ENCODE measurements at regions not wholly inside any gene's neighbourhood (a gene's known extent, or its start where the extent isn't known, plus 50 kb on each side); places are given as distances from the start of the nearest gene placed in this dataset.
A peak's percentile ranks its signal among the peaks of the same experiment; 100 is the strongest.

GRCh38 chr4:123052007-123052406 is 129.6 kb upstream of the NUDT6 start:
- H3K36me3 ChIP-seq (ENCODE audit: low read depth, low read length): peaks cover 10% of the 10 kb centered on the region
- no peak overlapping the region for H3K27ac ChIP-seq (ENCODE audit: low read length)
- no peaks in the 10 kb centered on the region for H3K9me3 ChIP-seq (ENCODE audit: low read length)
- H3K79me2 ChIP-seq (ENCODE audit: low read length): no peaks in the 10 kb centered on the region
- ATAC-seq (no peak), DNase-seq (no peak)
- H4K20me1 ChIP-seq (ENCODE audit: low read length): no peaks in the 10 kb centered on the region
- 0 out of 2 replicates have a peak, but pooled peaks cover 4% of the 10 kb centered on the region for H3K4me1 ChIP-seq (ENCODE audit: insufficient read depth, low read length)
- no peaks in the 10 kb centered on the region for H3K9me2 ChIP-seq (replicated peaks; ENCODE audit: low read length)
- no peak overlapping the region for H3K9ac ChIP-seq (ENCODE audit: low read length)
- ChIA-PET CTCF (no interaction called here), POLR2A (ENCODE audit: unreplicated experiment) (no interaction called here)
- H3K27me3 ChIP-seq (ENCODE audit: low read length): no peaks in the 10 kb centered on the region
- H3K4me3 ChIP-seq (ENCODE audit: low read length): no peak overlapping the region
- H2AFZ ChIP-seq (ENCODE audit: low read length): no peak overlapping the region
- intact Hi-C loops (cut with micrococcal nuclease): no loop called here
- H3F3A ChIP-seq (ENCODE audit: low read length, unreplicated experiment): no peaks in the 10 kb centered on the region
- no peak overlapping the region for H3K4me2 ChIP-seq (ENCODE audit: low read length)
- TF ChIP-seq CTCF (conservative IDR thresholded peaks at IDR 0.05; ENCODE audit: low read depth, low read length) (no peak), EZH2phosphoT487 (IDR thresholded peaks at IDR 0.05; ENCODE audit: borderline replicate concordance, low read length) (no peak), EZH2 (IDR thresholded peaks at IDR 0.05; ENCODE audit: low read length, unreplicated experiment) (no peak)
- no TSS peak for BruUV-seq (replicated peaks)

GRCh38 chr4:123055943-123056342 is 133.5 kb upstream of the NUDT6 start:
- BruUV-seq (replicated peaks): no TSS peak
- intact Hi-C loops (cut with micrococcal nuclease): no loop called here
- no peaks in the 10 kb centered on the region for H4K20me1 ChIP-seq (ENCODE audit: low read length)
- H3K27ac ChIP-seq (ENCODE audit: low read length): no peak overlapping the region
- H3K9me3 ChIP-seq (ENCODE audit: low read length): no peaks in the 10 kb centered on the region
- POLR2A ChIA-PET (ENCODE audit: unreplicated experiment): no interaction called here
- no peak overlapping the region for H3K4me3 ChIP-seq (ENCODE audit: low read length)
- peak; percentile 23 for DNase-seq
- H3F3A ChIP-seq (ENCODE audit: low read length, unreplicated experiment): no peaks in the 10 kb centered on the region
- CTCF ChIA-PET: no interaction called here
- ATAC-seq: peak; percentile 91
- no peak overlapping the region for H3K4me2 ChIP-seq (ENCODE audit: low read length)
- H3K4me1 ChIP-seq (ENCODE audit: insufficient read depth, low read length): 0 out of 2 replicates have a peak, but pooled peaks cover 4% of the 10 kb centered on the region
- peaks cover 10% of the 10 kb centered on the region for H3K36me3 ChIP-seq (ENCODE audit: low read depth, low read length)
- H3K9ac ChIP-seq (ENCODE audit: low read length): no peak overlapping the region
- no peak overlapping the region for H2AFZ ChIP-seq (ENCODE audit: low read length)
- no peaks in the 10 kb centered on the region for H3K27me3 ChIP-seq (ENCODE audit: low read length)
- no peak for TF ChIP-seq CTCF (conservative IDR thresholded peaks at IDR 0.05; ENCODE audit: low read depth, low read length)
- TF ChIP-seq EZH2 (IDR thresholded peaks at IDR 0.05; ENCODE audit: low read length, unreplicated experiment): no peak
- no peak for TF ChIP-seq EZH2phosphoT487 (IDR thresholded peaks at IDR 0.05; ENCODE audit: borderline replicate concordance, low read length)
- H3K9me2 ChIP-seq (replicated peaks; ENCODE audit: low read length): no peaks in the 10 kb centered on the region
- H3K79me2 ChIP-seq (ENCODE audit: low read length): no peaks in the 10 kb centered on the region

GRCh38 chr4:123060039-123060770 is 137.8 kb upstream of the NUDT6 start:
- Histone ChIP-seq H2AFZ (ENCODE audit: low read length) (no peak overlapping the region), H3K9ac (ENCODE audit: low read length) (no peak overlapping the region), H3K9me2 (replicated peaks; ENCODE audit: low read length) (no peaks in the 10 kb centered on the region), H3K4me2 (ENCODE audit: low read length) (no peak overlapping the region), H3K4me1 (ENCODE audit: insufficient read depth, low read length) (0 out of 2 replicates have a peak, but pooled peaks cover 4% of the 10 kb centered on the region), H4K20me1 (ENCODE audit: low read length) (no peaks in the 10 kb centered on the region), H3K27ac (ENCODE audit: low read length) (no peak overlapping the region), H3K9me3 (ENCODE audit: low read length) (no peaks in the 10 kb centered on the region), H3F3A (ENCODE audit: low read length, unreplicated experiment) (no peaks in the 10 kb centered on the region), H3K4me3 (ENCODE audit: low read length) (no peak overlapping the region), H3K79me2 (ENCODE audit: low read length) (no peaks in the 10 kb centered on the region), H3K27me3 (ENCODE audit: low read length) (no peaks in the 10 kb centered on the region), H3K36me3 (ENCODE audit: low read depth, low read length) (no peaks in the 10 kb centered on the region)
- TF ChIP-seq EZH2 (IDR thresholded peaks at IDR 0.05; ENCODE audit: low read length, unreplicated experiment) (no peak), EZH2phosphoT487 (IDR thresholded peaks at IDR 0.05; ENCODE audit: borderline replicate concordance, low read length) (no peak), CTCF (conservative IDR thresholded peaks at IDR 0.05; ENCODE audit: low read depth, low read length) (no peak; the same call in 1 of the 2 replicates)
- ChIA-PET POLR2A (ENCODE audit: unreplicated experiment) (no interaction called here), CTCF (no interaction called here)
- no peak for DNase-seq
- BruUV-seq (replicated peaks): no TSS peak
- no peak for ATAC-seq
- intact Hi-C loops (cut with micrococcal nuclease): no loop called here
